A673 (cell line): ENCODE measurements at regions not wholly inside any gene's neighbourhood (a gene's known extent, or its start where the extent isn't known, plus 50 kb on each side); places are given as distances from the start of the nearest gene placed in this dataset.

Experiments
- EZH2 ChIP-seq: fragments of 200-600 bp; sonication (generic); IDR thresholded peaks from 2 replicates; pipeline ENCODE4 v1.6.1; 2017; ENCODE audit warnings: borderline replicate concordance, low read depth, mild to moderate bottlenecking, mixed read lengths, antibody characterized with exemption, low read length; ENCODE audit not compliant: poor library complexity, severe bottlenecking
- TF ChIP-seq, protein P1 (sequence below): fragments of 300-800, 200-600 bp; sonication (generic); conservative IDR thresholded peaks from 2 replicates; pipeline ENCODE4 v1.5.1; 2017; ENCODE audit warnings: low read depth, mild to moderate bottlenecking, antibody characterized with exemption, low read length, moderate library complexity, mixed read lengths

DNA sequence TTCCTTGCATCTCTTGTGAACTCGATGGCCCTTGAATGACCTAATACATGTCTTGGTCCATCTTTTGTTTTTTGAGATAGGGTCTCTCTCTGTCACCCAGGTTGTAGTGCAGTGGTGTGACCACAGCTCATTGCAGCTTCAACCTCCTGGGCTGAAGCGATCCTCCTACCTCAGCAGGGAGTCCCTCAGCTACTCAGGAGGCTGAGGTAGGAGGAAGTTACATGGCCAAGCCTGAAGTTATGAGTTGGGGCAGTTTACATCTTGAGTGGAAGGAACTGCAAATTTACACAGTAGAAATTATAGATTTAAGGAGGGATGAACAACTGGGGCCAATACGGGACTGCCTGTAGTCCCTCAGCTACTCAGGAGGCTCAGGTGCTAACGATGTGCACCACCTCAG is 97.2 kb upstream of the METTL14 start:
- TF ChIP-seq, protein P1, sequence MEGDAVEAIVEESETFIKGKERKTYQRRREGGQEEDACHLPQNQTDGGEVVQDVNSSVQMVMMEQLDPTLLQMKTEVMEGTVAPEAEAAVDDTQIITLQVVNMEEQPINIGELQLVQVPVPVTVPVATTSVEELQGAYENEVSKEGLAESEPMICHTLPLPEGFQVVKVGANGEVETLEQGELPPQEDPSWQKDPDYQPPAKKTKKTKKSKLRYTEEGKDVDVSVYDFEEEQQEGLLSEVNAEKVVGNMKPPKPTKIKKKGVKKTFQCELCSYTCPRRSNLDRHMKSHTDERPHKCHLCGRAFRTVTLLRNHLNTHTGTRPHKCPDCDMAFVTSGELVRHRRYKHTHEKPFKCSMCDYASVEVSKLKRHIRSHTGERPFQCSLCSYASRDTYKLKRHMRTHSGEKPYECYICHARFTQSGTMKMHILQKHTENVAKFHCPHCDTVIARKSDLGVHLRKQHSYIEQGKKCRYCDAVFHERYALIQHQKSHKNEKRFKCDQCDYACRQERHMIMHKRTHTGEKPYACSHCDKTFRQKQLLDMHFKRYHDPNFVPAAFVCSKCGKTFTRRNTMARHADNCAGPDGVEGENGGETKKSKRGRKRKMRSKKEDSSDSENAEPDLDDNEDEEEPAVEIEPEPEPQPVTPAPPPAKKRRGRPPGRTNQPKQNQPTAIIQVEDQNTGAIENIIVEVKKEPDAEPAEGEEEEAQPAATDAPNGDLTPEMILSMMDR: no peak
- no peak for TF ChIP-seq EZH2
